Heart left ventricle (tissue), 16 donors: ENCODE measurements at regions not wholly inside any gene's neighbourhood (a gene's known extent, or its start where the extent isn't known, plus 50 kb on each side); places are given as distances from the start of the nearest gene placed in this dataset.

Experiments used
- ATAC-seq, 4 donors: fragments of 200-7000 bp; cut with Tn5 transposase; one replicate each; pipeline ENCODE4 v1.9.1; 2020 to 2022; ENCODE audit warnings: moderate library complexity in 4 of 4, mild to moderate bottlenecking in 3 of 4, moderate number of reproducible peaks in 1 of 4
- DNase-seq, 5 donors: peaks; one replicate each; pipeline ENCODE4 v3.0.0-alpha.2; 2020
- H3K27ac ChIP-seq, 12 donors: fragments of 200-600 bp; sonication (generic) in 4 of 12; one replicate each; pipeline versions ENCODE4 v1.5.0 to v1.8.0; 2016 to 2022; ENCODE audit warnings: mild to moderate bottlenecking in 2 of 12
- H3K27me3 ChIP-seq, 9 donors: fragments of 200-600 bp; sonication (generic) in 2 of 9; one replicate each; pipeline versions ENCODE4 v1.5.1 to v1.8.0; 2016 to 2022; ENCODE audit warnings: mild to moderate bottlenecking in 3 of 9
- H3K36me3 ChIP-seq, 9 donors: fragments of 200-600 bp; sonication (generic) in 2 of 9; one replicate each; pipeline versions ENCODE4 v1.5.0 to v1.8.0; 2018 to 2022; ENCODE audit warnings: mild to moderate bottlenecking in 2 of 9
- H3K4me1 ChIP-seq, 12 donors: fragments of 200-600 bp; sonication (generic) in 4 of 12; one replicate each; pipeline versions ENCODE4 v1.5.0 to v1.8.0; 2016 to 2022; ENCODE audit warnings: mild to moderate bottlenecking in 3 of 12
- H3K4me3 ChIP-seq, 12 donors: fragments of 200-600 bp; sonication (generic) in 4 of 12; one replicate each; pipeline versions ENCODE4 v1.5.0 to v1.8.0; 2017 to 2022; ENCODE audit warnings: mild to moderate bottlenecking in 9 of 12, moderate library complexity in 4 of 12
- H3K9me3 ChIP-seq, 12 donors: fragments of 200-600 bp; sonication (generic) in 4 of 12; one replicate each; pipeline versions ENCODE4 v1.5.0 to v1.8.0; 2016 to 2022; ENCODE audit warnings: mild to moderate bottlenecking in 1 of 12
- POLR2A ChIP-seq, 2 donors: fragments of 450-650 bp; IDR thresholded peaks; one replicate each; pipeline ENCODE4 v1.6.1; 2017; ENCODE audit warnings: antibody characterized with exemption in 2 of 2, mild to moderate bottlenecking in 2 of 2, moderate library complexity in 2 of 2
- WGBS, 4 donors: extraction: QIAGEN DNeasy Blood & Tissue Kit in 2 of 4; methylation state at CpG; one replicate each; pipeline versions ENCODE4 v1.1.5 to v1.1.7; 2013 to 2018; 5-methylcytosine and 5-hydroxymethylcytosine counted together
- intact Hi-C, 10 donors: fragments of 100-400 bp; cut with DNase I; formaldehyde crosslinking; loops; one replicate each; pipeline versions ENCODE4 v1.11.1 to v1.14.2; 2022
- TF ChIP-seq, protein P1 (sequence below), 12 donors: fragments of 200-600 bp; sonication (generic) in 4 of 12; IDR thresholded peaks; one replicate each; pipeline versions ENCODE4 v1.5.0 to v1.8.0; 2018 to 2022; ENCODE audit warnings: antibody characterized with exemption in 12 of 12, mild to moderate bottlenecking in 5 of 12
- donor health status: ischemic (EF 13 %, LVEDD 7.1; RV severe dilation, severe dysfunction).
- donor health status: healthy with polysubstance abuse.
- donor health status: DM: no; HTN: yes; CAD: no.
- donor health status: DM: no; HTN: no; CAD: no.
- donor health status: ischemic (EF 25% LVEDD 6.9; RV normal size, moderate dysfunction).
- donor health status: ischemic (EF 25% LVEDD 5.7; RV mildly dilated, moderate dysfunction).
- donor health status: healthy.
- donor health status: DM: yes; HTN: yes; CAD: no.
- donor health status: ischemic (EF 35%, LVEDD 5.7; RV mildly dilated, moderate dysfunction).
- donor health status: nonischemic (EF 11% LVEDD 7.7; RV severe dilation, severe dysfunction).
- donor health status: DM: yes; HTN: yes; CAD: no.
- donor health status: PGD.
- donor health status: ischemic (EF 29% LVEDD 5.4; RV normal size, mild dysfunction).
- donor health status: nonischemic (EF 23%, LVEDD 6.1; RV moderate dilation, normal function).

GRCh38 chr21:39005502-39005787 lies 177.8 kb downstream of the PSMG1 start:
- intact Hi-C loops = loop anchor here in 4 of 10 donors (5.0 to 10.0 kb wide), 5 partner anchors 37 to 261 kb away; partner anchors contain the start of gene ETS2 (in 1 of the 4)
- H3K36me3 ChIP-seq = no peaks in the 10 kb centered on the region
- 62 to 70% (median 67%) methylated on average over 3 of the region's 3 CpGs for WGBS, 4 donors
- H3K4me3 ChIP-seq = no peak overlapping the region
- DNase-seq (no peak), ATAC-seq (no peak)
- peaks cover 9 to 87% (median 55%) of the 10 kb centered on the region in 12 donors for H3K4me1 ChIP-seq
- H3K27ac ChIP-seq = peak overlapping the region; percentile 68 to 91 (median 81)
- peaks cover 0 to 15% (median 0%) of the 10 kb centered on the region in 12 donors for H3K9me3 ChIP-seq
- H3K27me3 ChIP-seq = no peaks in the 10 kb centered on the region
- TF ChIP-seq, protein P1, sequence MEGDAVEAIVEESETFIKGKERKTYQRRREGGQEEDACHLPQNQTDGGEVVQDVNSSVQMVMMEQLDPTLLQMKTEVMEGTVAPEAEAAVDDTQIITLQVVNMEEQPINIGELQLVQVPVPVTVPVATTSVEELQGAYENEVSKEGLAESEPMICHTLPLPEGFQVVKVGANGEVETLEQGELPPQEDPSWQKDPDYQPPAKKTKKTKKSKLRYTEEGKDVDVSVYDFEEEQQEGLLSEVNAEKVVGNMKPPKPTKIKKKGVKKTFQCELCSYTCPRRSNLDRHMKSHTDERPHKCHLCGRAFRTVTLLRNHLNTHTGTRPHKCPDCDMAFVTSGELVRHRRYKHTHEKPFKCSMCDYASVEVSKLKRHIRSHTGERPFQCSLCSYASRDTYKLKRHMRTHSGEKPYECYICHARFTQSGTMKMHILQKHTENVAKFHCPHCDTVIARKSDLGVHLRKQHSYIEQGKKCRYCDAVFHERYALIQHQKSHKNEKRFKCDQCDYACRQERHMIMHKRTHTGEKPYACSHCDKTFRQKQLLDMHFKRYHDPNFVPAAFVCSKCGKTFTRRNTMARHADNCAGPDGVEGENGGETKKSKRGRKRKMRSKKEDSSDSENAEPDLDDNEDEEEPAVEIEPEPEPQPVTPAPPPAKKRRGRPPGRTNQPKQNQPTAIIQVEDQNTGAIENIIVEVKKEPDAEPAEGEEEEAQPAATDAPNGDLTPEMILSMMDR (IDR thresholded peaks at IDR 0.05) = no peak
- no peak for TF ChIP-seq POLR2A (IDR thresholded peaks at IDR 0.05)

DNA sequence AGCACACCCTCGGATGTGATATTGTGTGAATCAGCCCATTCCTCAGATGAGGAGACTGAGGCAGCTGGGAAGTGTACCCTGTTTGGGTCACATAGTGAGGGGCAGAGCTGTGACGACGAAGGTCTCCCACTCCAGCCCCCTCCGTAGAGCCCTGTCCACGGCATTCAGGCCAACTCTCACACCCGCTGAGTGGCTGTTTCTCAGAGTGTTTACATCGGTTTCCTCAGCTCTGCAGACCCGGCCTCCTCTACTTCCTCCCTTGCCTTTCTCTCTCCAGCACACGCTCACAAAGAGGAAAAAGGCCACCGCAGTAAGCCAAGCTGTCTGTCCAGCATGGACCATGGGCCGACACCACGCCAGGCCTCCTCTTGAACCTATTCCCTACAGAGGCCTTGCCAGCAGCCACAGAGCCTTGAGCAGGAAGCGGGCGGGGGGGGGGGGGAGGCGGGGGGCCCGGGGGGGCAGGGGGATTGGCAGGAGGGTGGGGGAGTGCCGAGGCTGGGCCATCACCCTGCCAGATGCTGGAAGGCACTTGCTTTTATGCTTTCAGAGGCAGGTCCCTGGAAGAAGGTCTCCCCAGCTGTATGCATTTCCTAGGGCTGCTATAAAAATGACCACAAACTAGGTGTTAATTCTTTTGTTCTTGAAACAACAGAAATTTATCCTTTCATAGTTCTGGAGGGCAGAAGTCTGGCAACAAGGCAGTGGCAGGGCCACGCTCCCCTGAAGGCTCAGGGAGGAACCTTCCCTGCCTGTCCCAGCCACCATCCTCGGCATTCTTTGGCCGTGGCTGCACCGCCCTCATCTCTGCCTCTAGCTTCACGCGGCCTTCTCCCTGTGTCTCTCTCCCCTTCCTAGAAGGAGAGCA lies 178.4 kb downstream of the PSMG1 start:
- H3K4me1 ChIP-seq = peaks cover 9 to 87% (median 59%) of the 10 kb centered on the region in 12 donors
- peak overlapping the region; percentile 75 to 92 (median 83) for H3K27ac ChIP-seq
- TF ChIP-seq POLR2A (IDR thresholded peaks at IDR 0.05) = no peak
- TF ChIP-seq, protein P1 (IDR thresholded peaks at IDR 0.05) = no peak
- DNase-seq (peak; percentile 73 to 84 (median 78)), ATAC-seq (peak; percentile 54 to 66 (median 60))
- H3K4me3 ChIP-seq = no peak overlapping the region
- no peaks in the 10 kb centered on the region for H3K27me3 ChIP-seq
- H3K36me3 ChIP-seq = no peaks in the 10 kb centered on the region
- intact Hi-C loops = loop anchor here in 7 of 10 donors (5.0 to 10.0 kb wide), 6 partner anchors 37 to 260 kb away; partner anchors contain the start of gene ETS2 (in 3 of the 7)
- WGBS, 4 donors = 32 to 44% (median 40%) methylated on average over 20 to 23 of the region's 23 CpGs
- H3K9me3 ChIP-seq = peaks cover 0 to 15% (median 0%) of the 10 kb centered on the region in 12 donors

- ATAC-seq (peak in 3 of 4 donors; percentile 11 to 49 (median 33)), DNase-seq (no peak)
- H3K4me1 ChIP-seq = peaks cover 9 to 81% (median 60%) of the 10 kb centered on the region in 12 donors
- H3K27me3 ChIP-seq = no peaks in the 10 kb centered on the region
- intact Hi-C loops = loop anchor here in 5 of 10 donors (5.0 to 10.0 kb wide), 4 partner anchors 89 to 259 kb away; partner anchors contain the start of gene ETS2 (in 2 of the 5)
- 44 to 52% (median 48%) methylated on average over 9 of the region's 9 CpGs for WGBS, 4 donors
- H3K27ac ChIP-seq = peak overlapping the region; percentile 75 to 92 (median 83)
- H3K36me3 ChIP-seq = no peaks in the 10 kb centered on the region
- TF ChIP-seq, protein P1 (IDR thresholded peaks at IDR 0.05) = no peak
- TF ChIP-seq POLR2A (IDR thresholded peaks at IDR 0.05) = no peak
- H3K4me3 ChIP-seq = no peak overlapping the region
- H3K9me3 ChIP-seq = peaks cover 0 to 15% (median 0%) of the 10 kb centered on the region in 12 donors
Measured at GRCh38 chr21:39003982-39004633, 179.1 kb downstream of the PSMG1 start.

DNA sequence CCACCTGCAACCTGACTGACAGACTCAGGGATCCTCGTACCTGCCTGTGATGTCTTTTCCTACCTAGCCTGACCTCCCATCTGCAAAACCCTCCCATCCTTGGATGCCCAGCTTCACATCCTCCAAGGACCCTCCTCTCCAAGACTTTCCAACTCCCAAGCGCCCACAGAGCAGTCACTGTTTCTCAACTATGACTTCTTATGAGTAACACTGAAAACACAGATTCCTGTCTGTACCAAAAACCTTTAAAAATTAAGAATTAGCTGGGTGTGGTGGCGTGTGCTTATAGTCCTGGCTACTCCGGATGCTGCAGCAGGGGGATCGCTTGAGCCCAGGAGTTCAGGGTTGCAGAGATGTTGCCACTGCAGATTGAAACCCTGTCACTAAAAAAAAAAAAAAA lies 181.9 kb downstream of the PSMG1 start:
- no peaks in the 10 kb centered on the region for H3K27me3 ChIP-seq
- intact Hi-C loops = loop anchor here in 5 of 10 donors (5.0 to 10.0 kb wide), 4 partner anchors 87 to 257 kb away; partner anchors contain the start of gene ETS2 (in 2 of the 5)
- peak overlapping the region in 9 of 12 donors; percentile 39 to 76 (median 62) for H3K27ac ChIP-seq
- peaks cover 0 to 12% (median 0%) of the 10 kb centered on the region in 12 donors for H3K9me3 ChIP-seq
- ATAC-seq (no peak), DNase-seq (no peak)
- WGBS, 4 donors = 77 to 96% (median 92%) methylated on average over 5 of the region's 5 CpGs
- no peak for TF ChIP-seq POLR2A (IDR thresholded peaks at IDR 0.05)
- H3K4me1 ChIP-seq = peaks cover 4 to 83% (median 60%) of the 10 kb centered on the region in 12 donors
- no peaks in the 10 kb centered on the region for H3K36me3 ChIP-seq
- no peak overlapping the region for H3K4me3 ChIP-seq
